H1 (cell line): ENCODE measurements at regions not wholly inside any gene's neighbourhood (a gene's known extent, or its start where the extent isn't known, plus 50 kb on each side); places are given as distances from the start of the nearest gene placed in this dataset.

Experiments used
- ATF2 ChIP-seq: IDR thresholded peaks from 2 replicates; pipeline ENCODE4 v1.6.1; 2012; ENCODE audit warnings: low read length, inconsistent platforms
- TBP ChIP-seq: IDR thresholded peaks from 2 replicates; pipeline ENCODE4 v1.6.1; 2011; ENCODE audit warnings: low read depth, low read length, improper control_type of control experiment

- TF ChIP-seq ATF2 = no peak
- TF ChIP-seq TBP = no peak
Observed at GRCh38 chr2:226491112-226491511, 308.5 kb downstream of the IRS1 start (continued).
